Subcutaneous abdominal adipose tissue (tissue), 5 donors: ENCODE measurements at regions not wholly inside any gene's neighbourhood (a gene's known extent, or its start where the extent isn't known, plus 50 kb on each side); places are given as distances from the start of the nearest gene placed in this dataset.

Experiments
- H3K27ac ChIP-seq: one replicate; pipeline ENCODE4 v1.7.0; 2013; ENCODE audit warnings: low read depth, mild to moderate bottlenecking, inconsistent platforms, low read length, moderate library complexity
- H3K27me3 ChIP-seq, 5 donors: one replicate each; pipeline ENCODE4 v1.7.0; 2013; ENCODE audit warnings: low read length in 5 of 5, inconsistent platforms in 1 of 5; ENCODE audit not compliant: control insufficient read depth in 5 of 5, insufficient read depth in 4 of 5
- H3K36me3 ChIP-seq, 5 donors: one replicate each; pipeline ENCODE4 v1.7.0; 2013; ENCODE audit warnings: low read length in 5 of 5; ENCODE audit not compliant: control insufficient read depth in 5 of 5, insufficient read depth in 5 of 5
- H3K4me1 ChIP-seq, 5 donors: one replicate each; pipeline ENCODE4 v1.7.0; 2013; ENCODE audit warnings: low read length in 5 of 5, mild to moderate bottlenecking in 3 of 5, moderate library complexity in 1 of 5; ENCODE audit not compliant: control insufficient read depth in 5 of 5, insufficient read depth in 5 of 5
- H3K4me3 ChIP-seq, 5 donors: one replicate each; pipeline ENCODE4 v1.7.0; 2013; ENCODE audit warnings: low read length in 5 of 5, low read depth in 1 of 5
- H3K9ac ChIP-seq, 5 donors: one replicate each; pipeline ENCODE4 v1.7.0; 2013; ENCODE audit warnings: low read length in 5 of 5, mild to moderate bottlenecking in 4 of 5, moderate library complexity in 3 of 5
- H3K9me3 ChIP-seq, 5 donors: one replicate each; pipeline ENCODE4 v1.7.0; 2013; ENCODE audit warnings: low read length in 5 of 5; ENCODE audit not compliant: control insufficient read depth in 5 of 5
- donor health status: healthy.
- donor health status: healthy.
- donor health status: healthy.
- donor health status: healthy.
- donor health status: healthy.

- Histone ChIP-seq H3K4me3 (no peak overlapping the region), H3K36me3 (no peaks in the 10 kb centered on the region), H3K9ac (no peak overlapping the region), H3K27ac (no peak overlapping the region), H3K9me3 (no peaks in the 10 kb centered on the region), H3K27me3 (no peaks in the 10 kb centered on the region), H3K4me1 (no peaks in the 10 kb centered on the region)
These were observed 1210.6 kb downstream of the C4orf33 start for GRCh38 chr4:130306566-130306965.

DNA sequence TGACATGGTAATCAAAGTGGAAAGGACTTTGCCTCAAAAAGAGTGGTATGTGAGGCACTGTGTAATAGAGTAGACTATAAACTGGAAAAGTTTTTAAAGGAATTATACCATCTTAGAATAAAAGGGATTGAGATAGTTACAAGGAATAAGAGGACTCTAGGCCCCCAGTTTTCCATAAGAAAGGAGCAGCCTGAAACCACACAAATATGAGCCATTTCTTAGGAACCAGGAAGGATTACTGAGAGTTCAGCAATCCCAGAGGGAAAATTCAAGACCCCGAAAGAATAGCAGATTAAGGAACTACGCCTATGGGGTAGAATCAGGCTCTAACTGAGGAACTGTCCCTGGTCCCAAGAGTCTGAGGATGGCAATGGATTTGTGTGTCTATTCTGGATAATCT lies 1213.3 kb downstream of the C4orf33 start:
- Histone ChIP-seq H3K27me3 (no peaks in the 10 kb centered on the region), H3K9me3 (no peaks in the 10 kb centered on the region), H3K36me3 (no peaks in the 10 kb centered on the region), H3K4me1 (no peaks in the 10 kb centered on the region), H3K9ac (no peak overlapping the region), H3K4me3 (no peak overlapping the region), H3K27ac (no peak overlapping the region)

DNA sequence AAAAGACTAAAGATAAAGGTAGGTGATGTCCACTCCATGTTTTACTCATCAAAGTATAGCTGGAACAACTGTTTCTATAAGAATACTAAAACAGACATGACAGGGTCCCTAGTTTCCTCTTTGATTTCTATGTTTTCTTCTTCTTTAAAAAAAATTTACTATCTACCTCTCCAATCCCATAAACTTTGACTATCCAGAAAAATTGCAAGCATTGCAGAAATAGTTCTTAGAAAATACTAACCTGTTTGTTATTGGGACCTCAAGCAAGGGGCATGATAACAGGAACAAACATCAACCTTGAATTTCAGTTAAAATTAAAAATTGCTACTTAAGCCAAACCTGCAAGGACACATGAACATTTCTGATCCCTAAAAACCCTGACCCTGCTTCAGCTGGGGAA lies 1226.5 kb downstream of the C4orf33 start:
- Histone ChIP-seq H3K27ac (no peak overlapping the region), H3K27me3 (no peaks in the 10 kb centered on the region), H3K4me3 (no peak overlapping the region), H3K36me3 (no peaks in the 10 kb centered on the region), H3K4me1 (peaks cover 0 to 4% (median 0%) of the 10 kb centered on the region in 5 donors), H3K9me3 (no peaks in the 10 kb centered on the region), H3K9ac (no peak overlapping the region)

DNA sequence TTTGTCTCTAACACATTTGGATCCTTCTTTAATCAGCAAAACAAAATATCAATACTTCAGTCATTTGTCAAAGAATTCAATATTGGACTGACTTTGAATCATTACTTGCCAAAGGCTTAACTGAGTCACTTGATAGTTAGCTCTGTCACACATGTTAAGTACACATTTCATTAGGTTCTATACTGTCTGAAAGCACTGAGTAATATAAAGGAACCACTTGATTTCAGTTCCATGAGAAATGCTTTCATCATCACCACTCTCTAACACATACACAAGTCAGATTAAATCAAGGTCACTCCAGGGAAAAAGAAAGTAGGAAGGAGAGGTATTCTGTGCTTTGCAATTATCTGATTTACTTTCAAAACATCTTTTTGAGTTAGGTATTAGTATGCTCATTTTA lies 1233.1 kb downstream of the C4orf33 start:
- no peaks in the 10 kb centered on the region for H3K9me3 ChIP-seq
- no peaks in the 10 kb centered on the region for H3K36me3 ChIP-seq
- no peak overlapping the region for H3K27ac ChIP-seq
- no peaks in the 10 kb centered on the region for H3K27me3 ChIP-seq
- no peak overlapping the region for H3K9ac ChIP-seq
- peaks cover 0 to 9% (median 0%) of the 10 kb centered on the region in 5 donors for H3K4me1 ChIP-seq
- H3K4me3 ChIP-seq = no peak overlapping the region

DNA sequence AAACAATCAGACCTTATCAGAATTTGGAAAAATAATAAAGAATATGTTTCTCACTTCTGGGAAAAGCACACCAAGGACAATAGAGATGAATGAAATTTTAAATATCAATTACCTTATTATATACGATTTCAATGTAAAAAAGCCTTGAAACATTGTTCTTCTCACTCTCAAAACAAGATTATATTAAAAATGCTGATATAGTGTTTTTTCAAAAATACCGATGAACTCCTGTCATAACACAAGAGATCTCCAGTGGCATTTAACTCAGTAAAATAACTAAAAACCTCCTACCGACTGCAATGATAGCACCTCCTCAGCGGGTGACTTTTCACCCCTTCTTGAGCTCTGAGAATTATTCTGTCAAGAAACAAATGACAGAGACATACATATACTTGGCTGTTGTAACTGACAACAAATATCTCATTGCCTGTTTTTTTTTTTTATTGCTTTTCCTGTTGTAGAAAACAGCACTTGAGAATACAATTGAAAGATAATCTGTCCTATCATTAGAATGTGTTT lies 1237.3 kb downstream of the C4orf33 start:
- H3K9ac ChIP-seq = no peak overlapping the region
- no peak overlapping the region for H3K4me3 ChIP-seq

GRCh38 chr4:130335417-130336194 lies 1239.7 kb downstream of the C4orf33 start:
- Histone ChIP-seq H3K9me3 (no peaks in the 10 kb centered on the region), H3K4me3 (no peak overlapping the region), H3K9ac (no peak overlapping the region), H3K27me3 (no peaks in the 10 kb centered on the region), H3K36me3 (no peaks in the 10 kb centered on the region), H3K27ac (no peak overlapping the region), H3K4me1 (no peaks in the 10 kb centered on the region)

More for the DNA sequence above, 1237.3 kb downstream of the C4orf33 start:
- no peak overlapping the region for H3K27ac ChIP-seq
- H3K36me3 ChIP-seq = no peaks in the 10 kb centered on the region
- no peaks in the 10 kb centered on the region for H3K27me3 ChIP-seq
- no peaks in the 10 kb centered on the region for H3K4me1 ChIP-seq
- no peaks in the 10 kb centered on the region for H3K9me3 ChIP-seq

GRCh38 chr4:130336585-130337217 lies 1240.7 kb downstream of the C4orf33 start:
- no peak overlapping the region for H3K27ac ChIP-seq
- no peak overlapping the region for H3K9ac ChIP-seq
- no peaks in the 10 kb centered on the region for H3K36me3 ChIP-seq
- H3K4me3 ChIP-seq = no peak overlapping the region
- H3K4me1 ChIP-seq = no peaks in the 10 kb centered on the region
- H3K27me3 ChIP-seq = no peaks in the 10 kb centered on the region
- H3K9me3 ChIP-seq = no peaks in the 10 kb centered on the region

DNA sequence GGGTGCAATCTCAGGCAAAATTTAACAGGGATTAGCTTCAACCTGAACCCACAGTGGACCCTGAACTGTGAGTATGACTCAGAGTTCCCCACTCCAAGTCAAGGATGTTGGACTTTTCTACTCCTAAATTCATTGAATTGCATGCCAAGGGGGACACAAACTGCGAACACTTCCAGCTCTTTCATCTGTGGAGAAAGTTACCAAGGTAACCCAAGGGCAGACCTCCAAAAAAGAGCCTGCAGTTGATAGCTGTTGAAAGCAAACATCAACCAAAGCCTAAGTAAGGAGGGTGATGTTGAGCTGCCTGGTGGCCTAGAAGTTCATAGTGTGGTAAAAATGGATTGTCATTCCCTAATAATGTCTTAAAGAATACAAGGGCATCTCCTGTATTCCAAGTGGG lies 1242.9 kb downstream of the C4orf33 start:
- Histone ChIP-seq H3K9ac (no peak overlapping the region), H3K4me3 (no peak overlapping the region), H3K27me3 (no peaks in the 10 kb centered on the region), H3K36me3 (no peaks in the 10 kb centered on the region), H3K27ac (no peak overlapping the region), H3K4me1 (no peaks in the 10 kb centered on the region), H3K9me3 (no peaks in the 10 kb centered on the region)

DNA sequence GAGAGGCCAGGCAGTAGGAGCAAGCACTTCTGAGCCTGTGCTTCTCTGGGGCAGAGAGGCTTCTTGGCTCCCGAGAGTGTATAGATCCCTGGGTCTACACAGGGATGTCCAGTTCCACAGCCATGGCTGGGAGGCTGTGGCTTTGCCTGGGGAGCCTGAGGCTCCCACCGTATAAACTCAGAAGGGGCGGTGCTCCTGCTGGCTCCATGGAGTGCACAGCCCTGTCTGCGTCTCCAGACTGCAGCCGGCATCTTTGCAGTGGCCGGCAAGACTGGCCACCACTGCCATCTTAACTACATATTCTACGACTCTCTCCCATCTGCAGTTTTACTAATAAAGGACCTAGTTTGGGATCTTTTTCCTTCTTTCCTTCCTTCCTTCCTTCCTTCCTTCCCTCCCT lies 1253.8 kb downstream of the C4orf33 start:
- H3K9ac ChIP-seq = no peak overlapping the region
- no peaks in the 10 kb centered on the region for H3K36me3 ChIP-seq
- H3K4me3 ChIP-seq = no peak overlapping the region
- no peaks in the 10 kb centered on the region for H3K9me3 ChIP-seq
- H3K27ac ChIP-seq = no peak overlapping the region
- H3K4me1 ChIP-seq = no peaks in the 10 kb centered on the region
- peaks cover 0 to 4% (median 0%) of the 10 kb centered on the region in 5 donors for H3K27me3 ChIP-seq

DNA sequence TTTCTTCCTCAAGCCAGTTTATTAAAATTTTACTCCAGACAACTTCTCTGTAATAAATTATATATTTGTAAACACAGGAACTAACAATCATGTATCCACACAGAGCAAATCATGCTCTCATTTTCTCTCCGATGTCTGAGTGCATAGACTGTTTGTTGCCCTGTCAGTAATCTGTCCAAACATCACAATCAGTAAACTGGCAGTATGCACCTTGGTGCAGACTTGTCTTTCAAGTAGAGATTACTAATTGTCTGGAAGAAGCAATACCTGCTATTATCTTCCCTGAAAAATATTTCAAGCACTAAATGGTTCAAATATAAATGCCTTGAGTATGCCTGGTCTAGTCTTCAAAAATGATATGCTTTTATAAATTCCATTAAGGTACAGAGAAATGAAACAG lies 1260.9 kb downstream of the C4orf33 start:
- H3K36me3 ChIP-seq = no peaks in the 10 kb centered on the region
- H3K9me3 ChIP-seq = no peaks in the 10 kb centered on the region
- H3K4me1 ChIP-seq = no peaks in the 10 kb centered on the region
- H3K27ac ChIP-seq = no peak overlapping the region
- H3K27me3 ChIP-seq = no peaks in the 10 kb centered on the region
- no peak overlapping the region for H3K4me3 ChIP-seq
- H3K9ac ChIP-seq = no peak overlapping the region
